Mesendoderm (in vitro differentiated cells): ENCODE measurements at regions not wholly inside any gene's neighbourhood (a gene's known extent, or its start where the extent isn't known, plus 50 kb on each side); places are given as distances from the start of the nearest gene placed in this dataset.
"Not testable (repeated sequence)": the region's sequence is repeated elsewhere in the genome, so short reads cannot be mapped to it uniquely, and the experiment has no call there.

Source experiments
- DNase-seq: peaks from one replicate; pipeline ENCODE4 v3.0.0; 2013
- H2AK5ac ChIP-seq: 2 replicates; pipeline ENCODE4 v1.6.1; 2013; ENCODE audit warnings: low read length, inconsistent platforms
- H2BK120ac ChIP-seq: 2 replicates; pipeline ENCODE4 v1.6.1; 2013; ENCODE audit warnings: low read depth, mild to moderate bottlenecking, low read length, moderate library complexity, mixed read lengths
- H2BK15ac ChIP-seq: replicated peaks from 2 replicates; pipeline ENCODE4 v1.6.1; 2013; ENCODE audit warnings: low read depth, mild to moderate bottlenecking, moderate library complexity
- H2BK5ac ChIP-seq: 2 replicates; pipeline ENCODE4 v1.6.1; 2013; ENCODE audit warnings: low read length, inconsistent platforms
- H3K18ac ChIP-seq: 2 replicates; pipeline ENCODE4 v1.6.1; 2013; ENCODE audit warnings: mild to moderate bottlenecking, low read length, mixed read lengths
- H3K23ac ChIP-seq: one replicate; pipeline ENCODE4 v1.6.1; 2013; ENCODE audit warnings: low read length
- H3K27ac ChIP-seq: 2 replicates; pipeline ENCODE4 v1.5.1; 2013; ENCODE audit warnings: low read depth, mild to moderate bottlenecking, inconsistent platforms, low read length, moderate library complexity
- H3K27me3 ChIP-seq: 2 replicates; pipeline ENCODE4 v1.6.1; 2013; ENCODE audit warnings: low read length, control low read depth, mild to moderate bottlenecking, inconsistent platforms; ENCODE audit not compliant: insufficient read depth, poor library complexity
- H3K36me3 ChIP-seq: 2 replicates; pipeline ENCODE4 v1.6.1; 2013; ENCODE audit warnings: low read length, inconsistent platforms; ENCODE audit not compliant: control insufficient read depth, insufficient read depth
- H3K4ac ChIP-seq: one replicate; pipeline ENCODE4 v1.6.1; 2013; ENCODE audit warnings: low read depth, mild to moderate bottlenecking, low read length, moderate library complexity
- H3K4me1 ChIP-seq: 2 replicates; pipeline ENCODE4 v1.6.1; 2013; ENCODE audit warnings: low read depth, low read length, inconsistent platforms; ENCODE audit not compliant: control insufficient read depth
- H3K4me2 ChIP-seq: 2 replicates; pipeline ENCODE4 v1.6.1; 2013; ENCODE audit warnings: low read length
- H3K4me3 ChIP-seq: 2 replicates; pipeline ENCODE4 v1.5.1; 2013; ENCODE audit warnings: mild to moderate bottlenecking, low read length
- H3K56ac ChIP-seq: one replicate; pipeline ENCODE4 v1.6.1; 2013; ENCODE audit warnings: low read length
- H3K79me1 ChIP-seq: 2 replicates; pipeline ENCODE4 v1.6.1; 2013; ENCODE audit warnings: low read length, inconsistent platforms
- H3K79me2 ChIP-seq: 2 replicates; pipeline ENCODE4 v1.6.1; 2013; ENCODE audit warnings: mild to moderate bottlenecking, low read length; ENCODE audit not compliant: control insufficient read depth, insufficient read depth
- H3K9ac ChIP-seq: 2 replicates; pipeline ENCODE4 v1.6.1; 2013; ENCODE audit warnings: low read length, inconsistent platforms
- H4K5ac ChIP-seq: one replicate; pipeline ENCODE4 v1.6.1; 2013; ENCODE audit warnings: low read length
- H4K8ac ChIP-seq: one replicate; pipeline ENCODE4 v1.6.1; 2013; ENCODE audit warnings: low read depth, mild to moderate bottlenecking, control low read depth, low read length, moderate library complexity
- WGBS: extraction: QIAGEN DNeasy Blood & Tissue Kit; methylation state at CpG from one replicate; pipeline ENCODE4 v1.1.7; 2013; ENCODE audit warnings: low lambda C conversion rate, missing lambda C conversion rate; ENCODE audit not compliant: insufficient coverage; ENCODE audit errors: extremely low coverage; 5-methylcytosine and 5-hydroxymethylcytosine counted together

GRCh38 chr2:153268941-153269461 lies 209.6 kb downstream of the RPRM start:
- no peak overlapping the region for H3K4me3 ChIP-seq
- no peak overlapping the region for H3K27ac ChIP-seq
- H2BK15ac ChIP-seq, result no peak overlapping the region
- H3K9ac ChIP-seq, result no peak overlapping the region
- no peak overlapping the region for H2AK5ac ChIP-seq
- no peaks in the 10 kb centered on the region for H3K36me3 ChIP-seq
- no peak for DNase-seq
- H3K18ac ChIP-seq, result no peak overlapping the region
- no peak overlapping the region for H2BK5ac ChIP-seq
- no peak overlapping the region for H2BK120ac ChIP-seq
- H3K79me1 ChIP-seq, result no peaks in the 10 kb centered on the region
- no peak overlapping the region for H3K4ac ChIP-seq
- no peaks in the 10 kb centered on the region for H3K4me1 ChIP-seq
- no peak overlapping the region for H3K4me2 ChIP-seq
- no peak overlapping the region for H3K23ac ChIP-seq
- no peak overlapping the region for H4K5ac ChIP-seq
- H3K56ac ChIP-seq, result no peak overlapping the region
- H4K8ac ChIP-seq, result no peak overlapping the region
- H3K79me2 ChIP-seq, result no peaks in the 10 kb centered on the region
- H3K27me3 ChIP-seq, result no peaks in the 10 kb centered on the region

GRCh38 chr2:153256876-153257275 lies 221.7 kb downstream of the RPRM start:
- not testable (repeated sequence) for H3K4me3 ChIP-seq, H3K23ac ChIP-seq, H2BK120ac ChIP-seq, H2BK5ac ChIP-seq, H3K79me2 ChIP-seq, H3K56ac ChIP-seq, H4K5ac ChIP-seq, DNase-seq, H3K9ac ChIP-seq, H3K27ac ChIP-seq, H3K4me2 ChIP-seq, H3K18ac ChIP-seq, H4K8ac ChIP-seq, H3K4ac ChIP-seq, H3K36me3 ChIP-seq, H3K27me3 ChIP-seq, H3K4me1 ChIP-seq, H3K79me1 ChIP-seq, H2BK15ac ChIP-seq, H2AK5ac ChIP-seq
- no CpG with 5 or more reads among the region's 18 CpGs for WGBS

- H2BK120ac ChIP-seq, H3K36me3 ChIP-seq, H2BK5ac ChIP-seq, DNase-seq, H3K9ac ChIP-seq, H3K27ac ChIP-seq, H3K56ac ChIP-seq, H3K79me2 ChIP-seq, H3K23ac ChIP-seq, H4K5ac ChIP-seq, H4K8ac ChIP-seq, H2AK5ac ChIP-seq, H3K4me2 ChIP-seq, H3K4ac ChIP-seq, H3K4me1 ChIP-seq, H3K27me3 ChIP-seq, H2BK15ac ChIP-seq, H3K18ac ChIP-seq, H3K4me3 ChIP-seq, H3K79me1 ChIP-seq: not testable (repeated sequence)
- no CpG with 5 or more reads among the region's 1 CpG for WGBS
These were observed 231.9 kb downstream of the RPRM start for GRCh38 chr2:153246636-153247035.

- no peaks in the 10 kb centered on the region for H3K79me1 ChIP-seq
- no CpG with 5 or more reads among the region's 1 CpG for WGBS
- no peak for DNase-seq
- H2AK5ac ChIP-seq, result no peak overlapping the region
- H3K4me3 ChIP-seq, result no peak overlapping the region
- H4K5ac ChIP-seq, result no peak overlapping the region
- H3K27ac ChIP-seq, result no peak overlapping the region
- H3K36me3 ChIP-seq, result no peaks in the 10 kb centered on the region
- no peak overlapping the region for H2BK15ac ChIP-seq
- H3K56ac ChIP-seq, result no peak overlapping the region
- H3K4me2 ChIP-seq, result no peak overlapping the region
- no peak overlapping the region for H3K23ac ChIP-seq
- H4K8ac ChIP-seq, result no peak overlapping the region
- no peaks in the 10 kb centered on the region for H3K79me2 ChIP-seq
- no peak overlapping the region for H2BK120ac ChIP-seq
- H3K9ac ChIP-seq, result no peak overlapping the region
- H3K18ac ChIP-seq, result no peak overlapping the region
- H3K27me3 ChIP-seq, result no peaks in the 10 kb centered on the region
- H3K4me1 ChIP-seq, result no peaks in the 10 kb centered on the region
- H2BK5ac ChIP-seq, result no peak overlapping the region
- H3K4ac ChIP-seq, result no peak overlapping the region
These were observed 243.0 kb downstream of the RPRM start for GRCh38 chr2:153235516-153235915.

- H3K27ac ChIP-seq, result no peak overlapping the region
These were observed 246.1 kb downstream of the RPRM start for GRCh38 chr2:153232464-153232863.

GRCh38 chr2:153230977-153231376 lies 247.6 kb downstream of the RPRM start:
- H4K8ac ChIP-seq, result no peak overlapping the region

More at GRCh38 chr2:153232464-153232863, 246.1 kb downstream of the RPRM start:
- Histone ChIP-seq H3K4me2 (no peak overlapping the region), H3K18ac (no peak overlapping the region), H4K5ac (no peak overlapping the region), H2BK120ac (no peak overlapping the region), H2AK5ac (no peak overlapping the region), H3K79me2 (no peaks in the 10 kb centered on the region), H4K8ac (no peak overlapping the region), H3K4me1 (no peaks in the 10 kb centered on the region), H2BK15ac (no peak overlapping the region), H3K36me3 (no peaks in the 10 kb centered on the region), H3K4ac (no peak overlapping the region), H3K9ac (no peak overlapping the region), H3K56ac (no peak overlapping the region), H3K27me3 (no peaks in the 10 kb centered on the region), H2BK5ac (no peak overlapping the region), H3K23ac (no peak overlapping the region), H3K4me3 (no peak overlapping the region), H3K79me1 (no peaks in the 10 kb centered on the region)
- peak; percentile 58 for DNase-seq
- WGBS, result no CpG with 5 or more reads among the region's 2 CpGs

More at GRCh38 chr2:153230977-153231376, 247.6 kb downstream of the RPRM start:
- Histone ChIP-seq H4K5ac (no peak overlapping the region), H3K56ac (no peak overlapping the region), H2BK15ac (no peak overlapping the region), H3K79me1 (no peaks in the 10 kb centered on the region), H3K4me1 (no peaks in the 10 kb centered on the region), H2BK5ac (no peak overlapping the region), H3K79me2 (no peaks in the 10 kb centered on the region), H3K4me3 (no peak overlapping the region), H3K36me3 (no peaks in the 10 kb centered on the region), H2BK120ac (no peak overlapping the region), H3K27me3 (no peaks in the 10 kb centered on the region), H3K9ac (no peak overlapping the region), H3K4ac (no peak overlapping the region), H2AK5ac (no peak overlapping the region), H3K18ac (no peak overlapping the region), H3K23ac (no peak overlapping the region), H3K27ac (no peak overlapping the region), H3K4me2 (no peak overlapping the region)
- DNase-seq, result no peak
- no CpG with 5 or more reads among the region's 5 CpGs for WGBS
